Renal cortical epithelial cell (primary cell): ENCODE measurements at regions not wholly inside any gene's neighbourhood (a gene's known extent, or its start where the extent isn't known, plus 50 kb on each side); places are given as distances from the start of the nearest gene placed in this dataset.
"Not testable (repeated sequence)": the region's sequence is repeated elsewhere in the genome, so short reads cannot be mapped to it uniquely, and the experiment has no call there.

ENCODE experiments used
- DNase-seq: peaks from one replicate; pipeline ENCODE4 v3.0.0-alpha.2; 2011; ENCODE audit warnings: low read depth

- DNase-seq: no peak
Observed at GRCh38 chr10:121268363-121268762, 329.9 kb downstream of the FGFR2 start.

- no peak for DNase-seq
Observed at GRCh38 chr10:121268863-121269432, 329.3 kb downstream of the FGFR2 start.

- DNase-seq: no peak
Observed at GRCh38 chr10:121270906-121271305, 327.3 kb downstream of the FGFR2 start.

- no peak for DNase-seq
Observed at GRCh38 chr10:121276046-121276445, 322.2 kb downstream of the FGFR2 start.

GRCh38 chr10:121276822-121277221, 321.4 kb downstream of the FGFR2 start:
- no peak for DNase-seq

- not testable (repeated sequence) for DNase-seq
Observed at GRCh38 chr10:121278386-121278785, 319.9 kb downstream of the FGFR2 start.

GRCh38 chr10:121281576-121281975, 316.7 kb downstream of the FGFR2 start:
- no peak for DNase-seq

GRCh38 chr10:121282264-121282663, 316.0 kb downstream of the FGFR2 start:
- DNase-seq: no peak

GRCh38 chr10:121282797-121283515, 315.3 kb downstream of the FGFR2 start:
- no peak for DNase-seq

- DNase-seq: no peak
Observed at GRCh38 chr10:121284936-121285335, 313.3 kb downstream of the FGFR2 start.

GRCh38 chr10:121285406-121286196, 312.6 kb downstream of the FGFR2 start:
- no peak for DNase-seq

- DNase-seq: no peak
Observed at GRCh38 chr10:121288011-121288410, 310.2 kb downstream of the FGFR2 start.

- DNase-seq: no peak
Observed at GRCh38 chr10:121288864-121289661, 309.2 kb downstream of the FGFR2 start.

GRCh38 chr10:121289800-121290199, 308.4 kb downstream of the FGFR2 start:
- no peak for DNase-seq

- DNase-seq: no peak
Observed at GRCh38 chr10:121290674-121291073, 307.6 kb downstream of the FGFR2 start.

- DNase-seq: no peak
Observed at GRCh38 chr10:121291376-121291775, 306.9 kb downstream of the FGFR2 start.

- no peak for DNase-seq
Observed at GRCh38 chr10:121291823-121292222, 306.4 kb downstream of the FGFR2 start.

- no peak for DNase-seq
Observed at GRCh38 chr10:121292321-121292720, 305.9 kb downstream of the FGFR2 start.

GRCh38 chr10:121293110-121293509, 305.1 kb downstream of the FGFR2 start:
- DNase-seq: no peak

- no peak for DNase-seq
Observed at GRCh38 chr10:121294630-121295029, 303.6 kb downstream of the FGFR2 start.

- DNase-seq: no peak
Observed at GRCh38 chr10:121296378-121296777, 301.9 kb downstream of the FGFR2 start.
